Body of pancreas (tissue), 4 donors: ENCODE measurements at regions not wholly inside any gene's neighbourhood (a gene's known extent, or its start where the extent isn't known, plus 50 kb on each side); places are given as distances from the start of the nearest gene placed in this dataset.

ENCODE experiments used
- CTCF ChIP-seq, 7 experiments: fragments of 450-650 bp in 4 of 7; fragments of 200-600 bp in 3 of 7; sonication (generic) in 3 of 7; IDR thresholded peaks; one replicate each; pipeline ENCODE4 v1.5.1; 2016 to 2019; ENCODE audit warnings: antibody characterized with exemption in 7 of 7
- POLR2A ChIP-seq, 3 donors: fragments of 450-650 bp; IDR thresholded peaks; one replicate each; pipeline ENCODE4 v1.6.1; 2016; ENCODE audit warnings: antibody characterized with exemption in 3 of 3, mild to moderate bottlenecking in 2 of 3

- no peak for TF ChIP-seq CTCF (IDR thresholded peaks at IDR 0.05)
- no peak for TF ChIP-seq POLR2A (IDR thresholded peaks at IDR 0.05)
Measured at GRCh38 chr2:54392555-54393324, 63.4 kb upstream of the SPTBN1 start.
